ENCODE measurements at regions not wholly inside any gene's neighbourhood (a gene's known extent, or its start where the extent isn't known, plus 50 kb on each side); places are given as distances from the start of the nearest gene placed in this dataset.

DNA sequence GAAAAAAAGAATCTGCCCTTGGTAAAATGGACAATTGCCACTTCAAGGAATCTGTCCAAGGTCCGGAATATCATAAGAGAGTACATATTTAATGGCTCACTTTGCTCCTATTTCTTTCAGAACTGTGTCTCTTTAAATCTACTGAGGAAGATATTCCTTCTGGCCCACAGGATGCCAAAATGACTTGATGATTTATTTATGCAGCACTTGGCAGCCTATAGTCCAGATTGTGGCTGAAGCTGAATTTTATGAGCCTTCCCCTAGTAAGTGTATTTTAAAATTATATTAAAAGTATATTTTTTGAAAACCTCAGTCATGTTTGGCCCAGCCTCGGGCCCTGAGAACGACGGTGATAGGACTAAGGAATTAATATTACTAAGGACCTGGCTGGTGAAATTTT lies 465.1 kb upstream of the HNRNPA3 start:
- no peak for TF ChIP-seq CTCF (IDR thresholded peaks at IDR 0.05; ENCODE audit: borderline replicate concordance, extremely low read depth, insufficient read depth)
- H3K9me3 ChIP-seq (ENCODE audit: control insufficient read depth in 2 of 3, insufficient read depth in 1 of 3, low read length in 3 of 3), result no peaks in the 10 kb centered on the region
- no peaks in the 10 kb centered on the region for H3K36me3 ChIP-seq (ENCODE audit: control insufficient read depth in 2 of 3, insufficient read depth in 3 of 3, low read length in 3 of 3)
- H3K27me3 ChIP-seq (ENCODE audit: control insufficient read depth, insufficient read depth, low read length), result no peaks in the 10 kb centered on the region
- no peak overlapping the region for H3K27ac ChIP-seq (ENCODE audit: low read depth in 2 of 2, low read length in 2 of 2)
- no peak for FAIRE-seq
- peaks cover 0 to 3% (median 0%) of the 10 kb centered on the region in 3 donors for H3K4me1 ChIP-seq (ENCODE audit: control insufficient read depth in 2 of 3, insufficient read depth in 2 of 3, low read depth in 1 of 3, low read length in 3 of 3)
- H3K9ac ChIP-seq (ENCODE audit: low read length in 3 of 3), result no peak overlapping the region
- H3K4me3 ChIP-seq (ENCODE audit: low read length in 3 of 3), result no peak overlapping the region
- intact Hi-C loops (cut with DNase I), result no loop called here
- peak in 1 of 5 donors; percentile 73 for DNase-seq

GRCh38 chr2:176747928-176748327 lies 464.7 kb upstream of the HNRNPA3 start:
- Histone ChIP-seq H3K36me3 (ENCODE audit: control insufficient read depth in 2 of 3, insufficient read depth in 3 of 3, low read length in 3 of 3) (no peaks in the 10 kb centered on the region), H3K9me3 (ENCODE audit: control insufficient read depth in 2 of 3, insufficient read depth in 1 of 3, low read length in 3 of 3) (no peaks in the 10 kb centered on the region), H3K4me3 (ENCODE audit: low read length in 3 of 3) (no peak overlapping the region), H3K27me3 (ENCODE audit: control insufficient read depth, insufficient read depth, low read length) (no peaks in the 10 kb centered on the region), H3K4me1 (ENCODE audit: control insufficient read depth in 2 of 3, insufficient read depth in 2 of 3, low read depth in 1 of 3, low read length in 3 of 3) (peaks cover 0 to 3% (median 0%) of the 10 kb centered on the region in 3 donors), H3K27ac (ENCODE audit: low read depth in 2 of 2, low read length in 2 of 2) (no peak overlapping the region), H3K9ac (ENCODE audit: low read length in 3 of 3) (no peak overlapping the region)
- FAIRE-seq (no peak), DNase-seq (peak in 2 of 5 donors; percentile 9 to 70)
- no peak for TF ChIP-seq CTCF (IDR thresholded peaks at IDR 0.05; ENCODE audit: borderline replicate concordance, extremely low read depth, insufficient read depth)
- intact Hi-C loops (cut with DNase I), result no loop called here

GRCh38 chr2:176748662-176749061 lies 463.9 kb upstream of the HNRNPA3 start:
- DNase-seq, result peak in 3 of 5 donors; percentile 9 to 63 (median 58)
- Histone ChIP-seq H3K36me3 (ENCODE audit: control insufficient read depth in 2 of 3, insufficient read depth in 3 of 3, low read length in 3 of 3) (no peaks in the 10 kb centered on the region), H3K27ac (ENCODE audit: low read depth in 2 of 2, low read length in 2 of 2) (no peak overlapping the region), H3K9ac (ENCODE audit: low read length in 3 of 3) (no peak overlapping the region), H3K4me3 (ENCODE audit: low read length in 3 of 3) (no peak overlapping the region), H3K9me3 (ENCODE audit: control insufficient read depth in 2 of 3, insufficient read depth in 1 of 3, low read length in 3 of 3) (no peaks in the 10 kb centered on the region), H3K4me1 (ENCODE audit: control insufficient read depth in 2 of 3, insufficient read depth in 2 of 3, low read depth in 1 of 3, low read length in 3 of 3) (peaks cover 0 to 3% (median 0%) of the 10 kb centered on the region in 3 donors), H3K27me3 (ENCODE audit: control insufficient read depth, insufficient read depth, low read length) (no peaks in the 10 kb centered on the region)
- intact Hi-C loops (cut with DNase I), result no loop called here
- no peak for FAIRE-seq
- TF ChIP-seq CTCF (IDR thresholded peaks at IDR 0.05; ENCODE audit: borderline replicate concordance, extremely low read depth, insufficient read depth), result no peak
